Effector CD8-positive, alpha-beta T cell (primary cell): ENCODE measurements at regions not wholly inside any gene's neighbourhood (a gene's known extent, or its start where the extent isn't known, plus 50 kb on each side); places are given as distances from the start of the nearest gene placed in this dataset.

ENCODE experiments used
- DNase-seq: peaks from one replicate; lab custom pipeline; 2025; lab: John Stamatoyannopoulos, UW

GRCh38 chr9:20291201-20291600 lies 331.1 kb downstream of the MLLT3 start:
- DNase-seq = no peak

- DNase-seq = no peak
Measured at GRCh38 chr9:20290257-20290656, 332.0 kb downstream of the MLLT3 start.

- no peak for DNase-seq
Measured at GRCh38 chr9:20289423-20290010, 332.8 kb downstream of the MLLT3 start.

GRCh38 chr9:20286969-20287368 lies 335.3 kb downstream of the MLLT3 start:
- DNase-seq = no peak

- DNase-seq = no peak
Measured at GRCh38 chr9:20286154-20286700, 336.1 kb downstream of the MLLT3 start.

GRCh38 chr9:20284601-20285289 lies 337.6 kb downstream of the MLLT3 start:
- no peak for DNase-seq

GRCh38 chr9:20280330-20280729 lies 342.0 kb downstream of the MLLT3 start:
- no peak for DNase-seq

- no peak for DNase-seq
Measured at GRCh38 chr9:20276762-20277161, 345.5 kb downstream of the MLLT3 start.

GRCh38 chr9:20271723-20272122 lies 350.6 kb downstream of the MLLT3 start:
- no peak for DNase-seq

GRCh38 chr9:20271096-20271495 lies 351.2 kb downstream of the MLLT3 start:
- no peak for DNase-seq

GRCh38 chr9:20270161-20270560 lies 352.1 kb downstream of the MLLT3 start:
- DNase-seq = no peak

- DNase-seq = no peak
Measured at GRCh38 chr9:20269620-20270019, 352.7 kb downstream of the MLLT3 start.

- DNase-seq = no peak
Measured at GRCh38 chr9:20264896-20265295, 357.4 kb downstream of the MLLT3 start.

- no peak for DNase-seq
Measured at GRCh38 chr9:20262611-20263010, 359.7 kb downstream of the MLLT3 start.

- no peak for DNase-seq
Measured at GRCh38 chr9:20256284-20256948, 365.9 kb downstream of the MLLT3 start.

- no peak for DNase-seq
Measured at GRCh38 chr9:20255052-20255451, 367.2 kb downstream of the MLLT3 start.

- DNase-seq = no peak
Measured at GRCh38 chr9:20253635-20254034, 368.7 kb downstream of the MLLT3 start.

- DNase-seq = no peak
Measured at GRCh38 chr9:20252778-20253177, 369.5 kb downstream of the MLLT3 start.

GRCh38 chr9:20250791-20251190 lies 371.5 kb downstream of the MLLT3 start:
- no peak for DNase-seq

GRCh38 chr9:20244271-20244670 lies 378.0 kb downstream of the MLLT3 start:
- no peak for DNase-seq

GRCh38 chr9:20243841-20244240 lies 378.5 kb downstream of the MLLT3 start:
- DNase-seq = no peak

- DNase-seq = no peak
Measured at GRCh38 chr9:20242510-20243189, 379.6 kb downstream of the MLLT3 start.
